ENCODE measurements at regions not wholly inside any gene's neighbourhood (a gene's known extent, or its start where the extent isn't known, plus 50 kb on each side); places are given as distances from the start of the nearest gene placed in this dataset.
A peak's percentile ranks its signal among the peaks of the same experiment; 100 is the strongest.

DNA sequence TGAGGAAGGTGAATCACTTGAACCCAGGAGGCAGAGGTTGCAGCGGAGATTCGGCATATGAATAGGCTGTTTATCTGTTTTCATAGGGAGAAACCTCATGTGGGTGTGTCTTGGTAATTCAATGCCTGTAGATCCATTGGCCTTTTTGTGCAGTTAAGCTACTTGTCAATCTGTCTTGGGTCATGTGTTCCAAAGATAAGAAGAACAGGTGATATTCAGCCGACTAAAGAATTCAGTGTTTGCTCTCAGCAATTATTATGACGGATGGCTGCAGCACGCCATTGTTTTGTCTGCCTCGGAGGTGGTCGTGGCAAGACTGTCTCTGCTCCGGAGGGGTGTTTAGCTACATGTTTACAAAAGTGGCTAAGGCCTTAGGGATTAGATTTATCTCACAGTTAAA lies 573.0 kb upstream of the PCDH9 start:
- no peak for DNase-seq (ENCODE audit: low read depth)

DNA sequence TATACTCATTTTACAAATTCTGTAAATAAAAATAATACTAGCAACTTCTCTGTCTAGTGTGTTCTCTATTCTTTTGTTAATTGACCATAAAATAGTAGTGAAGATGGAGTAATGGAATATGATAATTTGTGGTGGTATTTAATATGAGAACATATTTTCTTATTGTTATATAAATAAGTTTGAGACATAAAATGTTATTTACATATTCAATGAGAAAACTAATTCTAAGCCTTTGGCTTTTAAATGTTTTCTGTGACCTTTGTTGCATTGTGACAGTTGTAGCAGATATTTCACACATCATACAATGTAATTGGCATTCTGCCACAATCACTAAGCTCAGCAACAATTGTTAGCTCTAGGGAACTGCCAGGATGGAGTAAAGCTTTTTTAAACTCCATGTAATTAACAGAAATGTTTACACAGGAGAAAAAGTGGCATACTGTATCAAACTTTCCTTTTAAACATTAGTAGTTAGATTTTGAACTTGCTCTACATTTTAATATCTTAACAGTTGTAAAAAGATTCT lies 562.1 kb upstream of the PCDH9 start:
- no peak for DNase-seq (ENCODE audit: low read depth)

DNA sequence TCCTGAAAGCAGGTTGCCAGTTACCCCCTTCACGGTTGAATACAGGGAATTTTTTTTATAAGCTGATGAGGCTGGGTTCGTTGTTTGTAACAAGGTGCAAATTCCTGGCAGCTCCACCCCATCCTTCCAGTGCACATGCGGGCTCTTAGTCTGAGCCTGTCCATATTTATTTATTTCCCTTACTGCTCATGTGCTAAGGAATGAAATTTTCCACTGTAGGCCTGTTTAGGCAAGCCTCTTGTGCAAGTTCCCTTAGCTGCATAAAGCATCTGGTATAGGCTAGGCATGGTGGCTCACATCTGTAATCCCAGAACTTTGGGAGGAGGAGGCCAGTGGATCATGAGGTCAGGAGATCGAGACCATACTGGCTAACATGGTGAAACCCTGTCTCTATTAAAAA lies 560.9 kb upstream of the PCDH9 start:
- DNase-seq (ENCODE audit: low read depth): no peak

DNA sequence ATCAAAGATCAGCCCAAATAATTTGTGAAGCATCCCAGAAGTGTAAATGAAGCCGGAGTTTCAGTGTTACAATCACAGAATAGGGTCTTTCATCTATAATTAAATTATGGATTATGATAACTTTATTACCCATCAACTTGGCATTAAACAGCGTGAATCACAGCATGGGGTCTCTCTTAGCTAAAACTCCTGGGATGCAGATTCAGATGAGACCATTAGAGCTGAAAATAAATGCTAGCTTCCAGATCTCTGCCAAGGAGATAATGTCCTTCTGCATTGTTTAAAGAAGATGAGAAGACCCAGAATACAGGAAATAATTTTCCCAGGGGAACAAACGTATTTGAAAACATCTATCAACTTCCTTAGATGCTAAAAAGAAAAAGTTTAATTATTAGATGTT lies 546.0 kb upstream of the PCDH9 start:
- no peak for DNase-seq (ENCODE audit: low read depth)

DNA sequence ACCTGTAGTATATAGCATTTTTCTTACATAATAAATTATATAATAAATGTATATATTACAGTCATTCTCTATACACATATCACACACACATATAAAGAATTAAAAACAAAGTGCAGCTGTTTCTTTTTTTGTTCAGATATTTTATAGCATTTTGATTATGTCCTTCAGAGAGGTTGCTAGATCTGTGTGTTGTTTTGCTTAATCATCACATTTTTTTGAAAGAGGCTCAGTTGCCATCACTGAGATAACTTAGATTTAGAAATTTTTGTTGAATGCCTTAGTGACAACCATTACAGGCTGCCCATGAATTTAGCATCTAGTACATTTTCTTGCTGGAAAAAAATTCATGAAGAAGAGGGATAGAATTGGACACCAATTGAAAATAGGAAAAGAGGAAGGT lies 545.2 kb upstream of the PCDH9 start:
- DNase-seq (ENCODE audit: low read depth): no peak

DNA sequence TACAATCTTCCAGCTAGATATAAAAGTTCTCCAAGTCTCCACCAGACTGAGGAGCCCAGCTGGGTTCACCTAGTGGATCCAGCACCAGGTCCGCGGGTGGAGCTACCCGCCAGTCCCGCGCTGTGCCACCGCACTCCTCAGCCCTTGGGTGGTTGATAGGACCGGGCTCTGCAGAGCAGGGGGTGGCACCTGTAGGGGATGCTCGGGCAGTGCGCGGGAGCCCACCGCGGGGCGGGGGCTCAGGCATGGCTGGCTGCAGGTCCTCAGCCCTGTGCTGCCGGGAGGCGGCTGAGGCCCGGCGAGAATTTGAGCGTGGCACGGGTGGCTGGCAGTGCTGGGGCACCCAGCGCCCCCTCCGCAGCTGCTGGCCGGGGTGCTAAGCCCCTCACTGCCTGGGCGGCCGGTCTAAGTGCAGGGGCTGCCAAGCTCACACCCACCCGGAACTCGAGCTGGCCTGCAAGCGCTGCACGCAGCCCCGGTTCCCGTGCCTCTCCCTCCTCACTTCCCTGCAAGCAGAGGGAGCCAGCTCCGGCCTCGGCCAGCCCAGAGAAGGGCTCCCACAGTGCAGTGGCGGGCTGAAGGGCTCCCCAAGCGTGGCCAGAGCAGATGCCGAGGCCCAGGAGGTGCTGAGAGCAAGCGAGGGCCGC lies 542.8 kb upstream of the PCDH9 start:
- DNase-seq (ENCODE audit: low read depth): no peak

DNA sequence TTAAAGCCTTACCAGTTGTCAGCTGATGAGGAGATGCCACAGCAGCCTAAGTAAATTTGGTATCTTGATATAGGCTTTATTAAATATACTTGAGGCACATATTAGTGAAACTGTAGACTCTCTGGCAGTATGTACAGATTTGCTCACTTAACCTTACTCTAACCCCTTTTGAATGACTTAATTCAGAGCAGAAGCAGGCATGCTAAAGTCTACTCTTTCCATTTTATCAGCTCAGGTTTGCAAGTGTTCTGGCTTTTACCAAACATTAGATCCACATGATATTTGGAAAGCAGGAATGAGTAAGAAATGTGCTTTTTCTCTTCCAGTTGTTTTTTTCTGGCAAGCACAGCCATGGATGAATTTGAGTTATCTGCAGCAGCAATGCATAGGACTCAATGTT lies 541.0 kb upstream of the PCDH9 start:
- no peak for DNase-seq (ENCODE audit: low read depth)

DNA sequence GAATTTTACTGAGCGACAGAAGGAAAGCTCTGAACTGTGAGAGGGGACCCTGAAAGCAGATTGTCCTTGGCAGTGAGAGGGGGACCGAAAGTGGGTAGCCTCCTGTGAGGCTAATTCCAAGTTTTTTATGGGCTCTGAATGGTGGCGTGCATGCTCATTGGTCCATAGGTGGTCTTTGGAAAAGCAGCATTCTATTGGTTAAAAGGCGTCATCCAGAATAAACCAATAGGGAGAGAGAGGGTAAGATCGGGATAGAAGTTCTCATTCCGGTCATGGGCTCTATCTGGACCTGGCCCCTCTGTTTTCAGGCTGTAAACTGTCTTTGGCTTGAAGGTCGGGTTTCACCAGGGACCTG lies 539.8 kb upstream of the PCDH9 start:
- no peak for DNase-seq (ENCODE audit: low read depth)

DNA sequence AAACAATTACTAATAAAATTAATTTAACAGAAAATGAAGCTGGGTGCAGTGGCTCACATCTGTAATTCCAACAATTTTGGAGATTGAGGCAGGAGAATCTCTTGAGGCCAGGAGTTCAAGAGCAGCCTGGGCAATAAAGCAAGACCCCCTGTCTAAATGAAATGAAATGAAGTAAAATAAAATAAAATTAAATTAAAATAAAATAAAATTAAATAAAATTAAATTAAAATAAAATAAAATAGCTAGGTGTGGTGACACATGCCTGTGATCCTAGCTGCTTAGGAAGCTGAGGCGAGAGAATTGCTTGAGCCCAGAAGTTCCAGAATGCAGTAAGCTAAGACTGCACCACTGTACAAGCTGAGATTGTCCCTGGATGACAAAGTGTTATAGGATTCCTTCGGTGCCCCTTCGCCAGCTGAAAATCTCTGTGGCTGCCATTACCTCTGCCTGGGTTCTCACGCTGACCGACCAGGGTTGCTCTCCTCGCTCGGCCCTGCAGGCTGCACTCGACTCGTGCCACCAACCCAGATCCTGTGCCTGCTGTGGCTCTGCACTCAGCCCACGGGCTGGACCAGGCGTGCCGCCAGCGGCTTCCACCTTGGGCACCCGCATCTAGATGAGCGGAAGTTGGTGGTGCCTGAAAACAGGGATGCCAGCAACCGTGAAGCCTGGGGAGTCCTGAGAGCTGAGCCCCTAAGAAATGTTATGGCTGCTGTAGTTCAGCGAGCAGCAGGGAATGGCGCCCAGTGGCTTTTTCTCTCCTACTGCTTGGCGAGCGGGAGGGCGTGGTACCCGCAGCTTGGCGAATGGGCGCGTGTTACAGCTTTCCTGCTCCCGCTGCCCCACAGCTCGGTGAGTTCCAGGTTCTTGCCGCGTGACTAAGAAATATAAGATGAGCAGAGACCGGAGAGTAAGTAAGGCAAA lies 539.2 kb upstream of the PCDH9 start:
- DNase-seq (ENCODE audit: low read depth): no peak

DNA sequence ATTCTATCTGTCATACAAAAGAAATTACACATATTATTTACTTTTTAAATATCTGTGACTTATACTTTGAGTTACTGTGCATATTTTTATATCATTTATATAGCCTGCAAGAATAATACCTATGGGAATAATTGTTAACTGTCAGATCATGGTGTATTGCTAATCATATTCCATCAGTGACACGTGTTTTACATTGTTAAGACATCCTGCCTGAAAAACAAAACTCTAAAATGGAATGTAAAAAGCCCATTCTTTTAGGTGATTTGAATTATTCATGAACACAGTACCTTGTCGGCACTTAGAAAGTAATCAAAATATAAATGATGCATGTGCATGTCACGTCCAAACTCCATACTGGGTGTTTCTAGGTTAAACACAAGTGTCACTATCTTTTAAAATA lies 533.8 kb upstream of the PCDH9 start:
- no peak for DNase-seq (ENCODE audit: low read depth)

DNA sequence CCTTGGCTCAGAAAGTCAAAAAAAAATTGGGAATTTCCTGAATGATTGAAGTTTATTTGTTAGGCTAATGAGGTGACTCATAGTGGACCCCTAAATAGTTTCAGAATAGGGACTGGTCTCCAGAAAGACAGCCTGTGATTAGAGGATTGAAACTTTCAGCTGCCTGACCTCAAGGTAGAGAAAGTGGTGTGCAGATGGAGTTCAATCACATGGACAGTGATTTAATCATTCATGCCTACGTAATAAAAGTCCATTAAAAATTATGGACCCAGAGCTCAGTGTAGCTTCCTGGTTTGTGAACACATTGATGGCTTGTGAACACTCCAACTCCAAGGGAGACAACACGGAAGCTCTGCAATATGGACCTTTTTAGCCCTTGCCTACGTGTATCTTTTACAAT lies 533.2 kb upstream of the PCDH9 start:
- DNase-seq (ENCODE audit: low read depth): no peak

DNA sequence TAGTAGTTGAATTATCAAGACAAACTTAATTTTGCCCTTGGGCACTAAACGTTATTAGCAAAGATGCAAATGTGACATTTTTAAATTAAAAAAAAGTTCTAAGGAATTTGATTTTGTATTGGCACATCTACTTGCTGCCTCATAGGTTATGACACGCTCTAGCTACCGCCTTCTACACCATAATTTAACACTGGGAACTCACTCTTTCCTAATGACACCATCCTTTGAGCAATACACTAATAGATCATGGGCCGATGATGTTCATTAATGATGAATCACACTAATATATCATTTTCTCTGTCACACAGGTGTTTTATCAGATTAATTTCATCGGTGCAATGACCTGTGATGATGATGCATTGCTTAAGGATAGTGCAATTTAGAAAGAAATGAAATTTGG lies 528.8 kb upstream of the PCDH9 start:
- DNase-seq (ENCODE audit: low read depth): no peak

DNA sequence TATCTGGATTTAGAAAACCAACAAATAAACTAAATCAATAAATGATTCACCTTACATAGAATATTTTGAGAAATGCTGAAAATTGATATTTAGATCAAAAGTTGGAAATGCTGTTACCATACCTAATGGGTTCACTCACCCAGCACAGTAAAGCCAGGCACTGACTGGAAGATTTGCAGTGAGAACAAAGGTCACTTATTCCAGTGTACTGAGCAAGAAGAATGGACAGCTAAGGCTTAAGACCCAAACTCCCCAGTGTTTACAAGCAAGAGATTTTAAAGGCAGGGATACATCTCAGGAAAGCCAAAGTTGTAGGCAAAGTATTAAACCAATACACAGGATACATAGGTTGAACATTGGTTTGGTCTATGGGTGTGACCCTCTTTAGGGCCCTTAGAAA lies 523.9 kb upstream of the PCDH9 start:
- DNase-seq (ENCODE audit: low read depth): no peak

DNA sequence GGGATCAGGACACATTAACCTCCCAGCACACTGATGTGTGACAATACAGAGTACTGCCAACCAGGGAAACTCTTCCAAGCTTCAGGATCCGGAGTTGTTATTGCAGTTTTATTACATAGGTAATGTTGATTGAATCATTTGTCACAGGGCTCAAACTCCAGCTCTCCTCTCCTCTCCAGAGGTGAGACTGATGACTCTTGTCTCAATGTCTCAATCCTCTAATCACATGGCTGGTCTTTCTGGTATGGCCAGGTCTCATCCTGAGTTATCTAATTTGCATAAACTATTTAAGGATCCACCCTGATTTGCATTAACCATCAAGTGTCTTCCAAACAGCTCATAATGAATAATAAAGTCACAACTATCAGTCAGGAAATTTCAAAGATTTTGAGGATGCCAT lies 522.6 kb upstream of the PCDH9 start:
- no peak for DNase-seq (ENCODE audit: low read depth)

DNA sequence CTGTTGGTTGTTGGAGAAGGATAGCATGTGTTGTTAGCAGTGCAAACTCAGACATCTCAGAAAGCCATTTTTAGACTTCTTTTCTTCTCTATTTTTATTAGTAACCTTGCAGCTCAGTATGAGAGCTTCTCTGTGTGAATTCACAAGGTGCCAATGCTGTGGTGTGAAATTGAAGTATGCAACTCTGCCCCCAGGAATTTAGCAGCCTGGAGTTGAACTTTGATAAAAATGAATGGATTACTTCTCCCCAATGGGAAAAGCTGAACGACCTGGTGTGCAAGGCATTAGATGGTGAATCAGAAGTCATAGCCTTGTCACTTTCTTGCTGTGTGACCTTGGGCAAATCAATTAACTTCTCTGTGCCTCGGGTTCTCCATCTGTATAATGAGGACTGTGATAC lies 512.3 kb upstream of the PCDH9 start:
- no peak for DNase-seq (ENCODE audit: low read depth)

DNA sequence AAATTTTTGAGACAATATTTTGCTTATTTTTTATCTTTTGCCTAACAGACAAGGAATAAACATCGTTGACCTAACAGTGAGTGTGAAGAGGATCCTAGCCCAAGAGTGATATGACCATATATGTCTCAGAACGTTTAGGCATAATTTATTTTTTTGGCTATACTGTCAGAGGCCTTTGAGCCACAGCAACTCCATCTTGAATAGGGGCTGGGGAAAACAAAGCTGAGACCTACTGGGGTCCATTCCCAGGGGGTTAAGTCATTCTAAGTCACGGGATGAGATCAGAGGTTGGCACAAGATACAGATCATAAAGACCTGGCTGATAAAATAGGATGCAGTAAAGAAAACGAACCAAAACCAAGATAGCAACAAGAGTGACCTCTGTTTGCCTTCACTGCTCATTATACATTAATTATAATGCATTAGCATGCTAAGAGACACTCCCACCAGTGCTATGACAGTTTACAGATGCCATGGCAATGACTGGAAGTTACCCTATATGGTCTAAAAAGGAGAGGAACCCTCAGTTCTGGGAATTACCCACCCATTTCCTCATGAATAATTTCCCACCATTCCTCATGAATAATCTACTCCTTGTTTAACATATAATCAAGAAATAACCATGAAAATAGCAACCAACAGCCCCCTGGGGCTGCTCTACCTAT lies 510.9 kb upstream of the PCDH9 start:
- DNase-seq (ENCODE audit: low read depth): peak; percentile 48

DNA sequence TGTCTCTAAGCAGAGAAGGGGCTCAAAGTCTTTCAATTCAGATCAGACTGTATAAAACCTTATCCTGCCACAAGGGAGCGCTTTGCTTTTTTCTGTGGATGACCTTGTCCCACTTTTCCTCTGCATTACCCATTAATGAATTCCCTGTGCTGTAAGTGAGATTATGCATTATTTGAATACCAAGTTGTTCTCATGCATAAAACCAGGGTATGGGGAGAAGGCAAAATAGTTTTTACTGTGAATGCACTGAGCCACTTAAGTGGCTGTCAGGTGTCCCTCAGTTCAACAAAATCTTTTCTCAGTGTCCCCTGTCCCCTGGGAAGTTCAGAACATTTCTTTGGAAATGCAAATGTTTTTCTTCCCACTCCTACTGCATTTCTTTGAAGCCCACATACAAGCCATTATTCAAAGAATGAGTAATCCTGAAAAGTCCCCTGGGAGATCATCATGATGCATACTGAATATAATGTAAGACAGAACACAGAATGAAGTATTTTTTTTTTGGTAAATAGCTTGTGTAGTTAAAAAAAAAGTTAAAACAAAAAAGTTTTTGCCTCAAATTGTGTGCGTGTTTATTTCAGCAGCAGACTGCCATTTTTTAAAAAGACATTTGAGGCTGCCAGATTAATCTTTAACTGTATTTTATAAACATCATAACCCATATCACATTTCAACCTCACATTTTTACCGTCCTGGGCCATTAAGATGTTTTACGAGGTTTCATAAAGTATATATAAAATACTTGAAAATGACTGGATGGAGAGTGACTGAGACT lies 506.7 kb upstream of the PCDH9 start:
- DNase-seq (ENCODE audit: low read depth): peak; percentile 83

DNA sequence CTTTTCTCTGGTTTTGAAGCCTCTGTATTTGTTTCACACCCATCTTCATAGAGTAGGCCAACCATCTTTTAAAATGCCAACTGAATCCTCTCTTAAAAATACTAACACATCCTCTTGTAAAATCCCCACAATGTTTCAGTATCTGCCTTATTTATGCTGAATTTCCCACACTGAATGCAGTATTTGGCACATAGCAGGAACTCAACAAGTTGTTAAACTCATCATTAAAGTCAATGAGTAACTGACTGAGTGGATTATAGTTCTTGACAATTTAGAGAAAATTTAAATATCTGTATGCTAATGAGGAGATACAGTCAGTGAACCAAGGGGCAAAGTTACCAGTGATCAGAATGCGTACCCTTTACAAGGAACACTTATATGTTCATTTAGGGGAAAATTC lies 505.5 kb upstream of the PCDH9 start:
- DNase-seq (ENCODE audit: low read depth): no peak

DNA sequence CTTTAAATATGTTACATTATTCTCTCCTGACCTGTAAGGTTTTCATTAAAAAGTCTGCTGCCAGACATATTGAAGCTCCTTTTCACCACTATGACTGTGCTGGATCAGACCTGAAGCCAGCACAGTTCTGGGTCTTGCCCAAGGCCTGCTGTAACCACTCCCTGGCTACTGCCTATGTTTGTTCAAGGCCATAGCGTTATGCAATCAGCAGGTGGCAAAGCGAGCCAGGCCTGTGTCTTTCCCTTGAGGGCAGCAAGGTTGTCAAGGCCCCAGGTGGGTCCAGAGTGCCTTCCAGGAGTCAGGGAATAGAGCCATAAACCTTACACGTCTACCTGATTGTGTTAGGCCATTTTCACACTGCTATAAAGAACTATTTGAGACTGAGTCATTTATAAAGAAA lies 496.8 kb upstream of the PCDH9 start:
- DNase-seq (ENCODE audit: low read depth): no peak

DNA sequence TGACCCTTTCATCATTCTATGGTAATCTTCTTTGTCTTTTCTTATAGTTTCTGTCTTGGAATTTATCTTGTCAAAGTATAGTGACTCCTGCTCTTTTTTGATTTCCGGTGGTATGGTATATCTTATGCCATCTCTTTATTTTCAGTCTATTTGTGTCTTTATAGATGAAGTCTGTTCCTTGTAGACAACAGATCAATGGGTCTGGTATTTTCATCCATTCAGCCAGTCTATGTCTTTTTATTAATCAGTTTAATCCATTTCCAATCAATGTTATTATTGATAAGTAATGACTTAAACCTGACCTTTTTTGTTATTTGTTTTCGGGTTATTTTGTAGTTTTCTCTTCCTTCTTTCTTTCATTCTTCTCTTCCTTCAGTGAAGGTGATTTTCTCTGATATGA lies 495.9 kb upstream of the PCDH9 start:
- DNase-seq (ENCODE audit: low read depth): no peak

DNA sequence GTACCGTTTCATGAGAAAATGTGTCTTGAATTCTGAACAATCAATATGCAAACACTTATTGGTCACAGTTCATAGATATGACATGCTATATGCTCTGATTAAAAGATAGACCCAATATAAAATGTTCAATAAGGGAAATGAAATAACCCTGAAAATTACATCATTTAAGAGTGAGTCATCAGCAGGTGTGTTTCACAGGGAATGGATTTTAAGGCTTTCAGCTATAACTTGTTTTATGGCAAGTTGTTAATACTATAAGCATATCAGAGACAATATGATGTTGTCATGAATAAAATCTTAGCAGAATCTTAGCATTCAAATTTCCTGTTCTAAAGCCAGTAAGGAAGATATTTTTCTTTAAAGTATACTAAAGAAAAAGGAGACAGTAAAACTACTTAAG lies 483.4 kb upstream of the PCDH9 start:
- DNase-seq (ENCODE audit: low read depth): no peak

DNA sequence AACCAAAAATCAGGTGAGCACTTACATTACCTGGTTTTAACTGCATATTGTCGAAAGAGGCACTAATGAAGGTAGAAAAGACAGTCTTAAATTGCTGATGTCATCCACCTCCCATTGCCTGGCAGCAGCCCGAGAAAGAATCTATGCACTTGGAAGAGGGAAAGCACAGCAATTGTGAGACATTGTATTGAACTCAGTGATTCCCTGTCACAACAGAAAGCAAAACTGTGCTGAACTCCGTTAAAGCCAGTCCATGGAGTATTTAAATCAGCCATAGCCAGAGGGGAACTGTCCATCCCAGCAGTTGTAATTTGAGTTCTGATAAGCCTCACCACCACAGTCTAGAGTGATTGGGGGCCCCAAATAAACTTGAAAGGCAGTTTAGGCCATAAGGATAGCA lies 466.6 kb upstream of the PCDH9 start:
- DNase-seq (ENCODE audit: low read depth): no peak
